ENCODE measurements at regions not wholly inside any gene's neighbourhood (a gene's known extent, or its start where the extent isn't known, plus 50 kb on each side); places are given as distances from the start of the nearest gene placed in this dataset.

GRCh38 chr15:70320482-70320881 lies 222.8 kb upstream of the TLE3 start:
- no peaks in the 10 kb centered on the region for H3K79me2 ChIP-seq (ENCODE audit: control insufficient read depth, insufficient read depth, low read length)
- peak overlapping the region; percentile 48; the same call in 1 of the 2 replicates for H3K27ac ChIP-seq (ENCODE audit: control insufficient read depth, insufficient read depth)
- CTCF ChIA-PET, result no interaction called here
- in situ Hi-C loops (cut with MboI), result no loop called here
- FAIRE-seq (peak; percentile 47), DNase-seq (ENCODE audit: low read depth, low spot score) (no peak), ATAC-seq (peak; percentile 55)
- H3K9me3 ChIP-seq (replicated peaks; ENCODE audit: control insufficient read depth, insufficient read depth, low read length), result no peaks in the 10 kb centered on the region
- no peaks in the 10 kb centered on the region for H3K36me3 ChIP-seq (ENCODE audit: control insufficient read depth in 2 of 2, insufficient read depth in 2 of 2, low read length in 1 of 2)
- POLR2A ChIA-PET, result no interaction called here
- H3K4me3 ChIP-seq, result peak overlapping the region; percentile 45; the same call in 1 of the 2 replicates
- RAD21 ChIA-PET (ENCODE audit: unreplicated experiment), result no interaction called here
- no peaks in the 10 kb centered on the region for H4K20me1 ChIP-seq (ENCODE audit: control insufficient read depth, insufficient read depth)
- peak overlapping the region; percentile 85; the same call in 1 of the 2 replicates for H3K4me2 ChIP-seq (ENCODE audit: control insufficient read depth, insufficient read depth)
- H3K9ac ChIP-seq (ENCODE audit: control insufficient read depth, insufficient read depth, low read length), result no peak overlapping the region; the same call in 1 of the 2 replicates
- peaks cover 44% of the 10 kb centered on the region for H3K4me1 ChIP-seq (ENCODE audit: control insufficient read depth, insufficient read depth, low read length)
- intact Hi-C loops (cut with micrococcal nuclease; ENCODE audit: unreplicated experiment), result no loop called here
- H2AFZ ChIP-seq (ENCODE audit: control insufficient read depth, low read depth, low read length), result no peak overlapping the region
- H3K27me3 ChIP-seq (replicated peaks in 1 of 2; ENCODE audit: control insufficient read depth in 2 of 2, insufficient read depth in 2 of 2, low read length in 1 of 2), result no peaks in the 10 kb centered on the region
- TF ChIP-seq RBBP5 (conservative IDR thresholded peaks at IDR 0.05) (no peak), E4F1 (IDR thresholded peaks at IDR 0.05; ENCODE audit: borderline replicate concordance, partially characterized antibody) (no peak), ZBTB40 (IDR thresholded peaks at IDR 0.05; ENCODE audit: borderline replicate concordance) (no peak), JUNB (IDR thresholded peaks at IDR 0.05) (0 out of 2 replicates have a peak, but pooled peaks have one; percentile 9), ETV6 (conservative IDR thresholded peaks at IDR 0.05 in 1 of 2, IDR thresholded peaks at IDR 0.05 in 1 of 2; ENCODE audit: borderline replicate concordance in 1 of 2, low read depth in 1 of 2) (peak in 1 of 2 experiments; percentile 31; a peak in 1 of 4 replicates), NR2F1 (conservative IDR thresholded peaks at IDR 0.05) (0 out of 2 replicates have a peak, but pooled peaks have one; percentile 11), IKZF1 (conservative IDR thresholded peaks at IDR 0.05) (0 out of 2 replicates have a peak, but pooled peaks have one; percentile 27), TARDBP (IDR thresholded peaks at IDR 0.05; ENCODE audit: borderline replicate concordance) (no peak), SREBF1 (IDR thresholded peaks at IDR 0.05; ENCODE audit: low read length) (no peak), CREM (IDR thresholded peaks at IDR 0.05; ENCODE audit: low read depth) (no peak), KAT2A (conservative IDR thresholded peaks at IDR 0.05; ENCODE audit: control insufficient read depth, low read depth, low read length) (no peak), SPI1 (IDR thresholded peaks at IDR 0.05; ENCODE audit: borderline replicate concordance, insufficient read depth, low read depth, low read length) (0 out of 2 replicates have a peak, but pooled peaks have one; percentile 10), ZNF24 (IDR thresholded peaks at IDR 0.05) (0 out of 2 replicates have a peak, but pooled peaks have one; percentile 27), STAT3 (IDR thresholded peaks at IDR 0.05; ENCODE audit: low read depth, low read length) (no peak), ATF7 (IDR thresholded peaks at IDR 0.05; ENCODE audit: low read depth) (no peak), RAD21 (IDR thresholded peaks at IDR 0.05; ENCODE audit: insufficient read depth, low read depth, low read length) (no peak), ESRRA (IDR thresholded peaks at IDR 0.05; ENCODE audit: low read length) (no peak), CHD1 (IDR thresholded peaks at IDR 0.05; ENCODE audit: low read depth, low read length) (no peak)
- BruUV-seq (replicated peaks), result no TSS peak
- 2% methylated on average over 2 of the region's 2 CpGs for WGBS (ENCODE audit: insufficient coverage, insufficient replicate concordance, low lambda C conversion rate, missing lambda C conversion rate)
- SMC1A ChIA-PET (ENCODE audit: uncharacterized antibody, unreplicated experiment), result interaction anchor here (1.5 kb wide), 1 partner anchor 20 kb away, joined by 3 read pairs; no protein-coding TSS in a partner anchor
